Activated naive CD4-positive, alpha-beta T cell treated with anti-CD3 and anti-CD28 coated beads for 36 hours (primary cell): ENCODE measurements at regions not wholly inside any gene's neighbourhood (a gene's known extent, or its start where the extent isn't known, plus 50 kb on each side); places are given as distances from the start of the nearest gene placed in this dataset.

Experiments used
- CTCF ChIA-PET: fragments of 350-600 bp; sonication (Branson Sonifier 250); formaldehyde crosslinking; loops from one replicate; lab custom pipeline; 2021; ENCODE audit warnings: antibody characterized with exemption; lab: Charles Lee
- DNase-seq: peaks from one replicate; pipeline ENCODE4 v3.0.0-alpha.2; 2020
- H3K27ac Mint-ChIP-seq: one replicate; pipeline ENCODE4 v1.8.0; 2021; ENCODE audit warnings: mild to moderate bottlenecking, mixed read lengths
- H3K27me3 Mint-ChIP-seq: one replicate; pipeline ENCODE4 v1.8.0; 2021; ENCODE audit warnings: low read depth, mixed read lengths
- H3K36me3 Mint-ChIP-seq: one replicate; pipeline ENCODE4 v1.8.0; 2021; ENCODE audit warnings: low read depth, mixed read lengths
- H3K4me1 Mint-ChIP-seq: one replicate; pipeline ENCODE4 v1.8.0; 2021; ENCODE audit warnings: low read depth, mixed read lengths
- H3K4me3 Mint-ChIP-seq: one replicate; pipeline ENCODE4 v1.8.0; 2021; ENCODE audit warnings: mild to moderate bottlenecking, moderate library complexity, mixed read lengths
- H3K9me3 Mint-ChIP-seq: one replicate; pipeline ENCODE4 v1.8.0; 2021; ENCODE audit warnings: mixed read lengths
- intact Hi-C: fragments of 100-400 bp; cut with micrococcal nuclease; formaldehyde crosslinking; loops from one replicate; pipeline ENCODE4 v1.15.1; 2023

GRCh38 chr10:8294779-8295178 lies 240.3 kb downstream of the GATA3 start:
- H3K4me1 Mint-ChIP-seq, result no peaks in the 10 kb centered on the region
- H3K27me3 Mint-ChIP-seq, result no peaks in the 10 kb centered on the region
- intact Hi-C loops, result no loop called here
- H3K9me3 Mint-ChIP-seq, result no peaks in the 10 kb centered on the region
- DNase-seq, result no peak
- no peak overlapping the region for H3K27ac Mint-ChIP-seq
- no peaks in the 10 kb centered on the region for H3K36me3 Mint-ChIP-seq
- CTCF ChIA-PET, result no interaction called here
- no peak overlapping the region for H3K4me3 Mint-ChIP-seq

GRCh38 chr10:8295311-8295710 lies 240.8 kb downstream of the GATA3 start:
- Mint-ChIP-seq H3K27ac (no peak overlapping the region), H3K4me1 (no peaks in the 10 kb centered on the region), H3K36me3 (no peaks in the 10 kb centered on the region), H3K4me3 (no peak overlapping the region), H3K27me3 (no peaks in the 10 kb centered on the region), H3K9me3 (no peaks in the 10 kb centered on the region)
- CTCF ChIA-PET, result no interaction called here
- intact Hi-C loops, result no loop called here
- DNase-seq, result no peak

- intact Hi-C loops, result no loop called here
- H3K4me1 Mint-ChIP-seq, result no peaks in the 10 kb centered on the region
- H3K9me3 Mint-ChIP-seq, result no peaks in the 10 kb centered on the region
- CTCF ChIA-PET, result no interaction called here
- DNase-seq, result no peak
- H3K4me3 Mint-ChIP-seq, result no peak overlapping the region
- no peak overlapping the region for H3K27ac Mint-ChIP-seq
- H3K36me3 Mint-ChIP-seq, result no peaks in the 10 kb centered on the region
- no peaks in the 10 kb centered on the region for H3K27me3 Mint-ChIP-seq
Measured at GRCh38 chr10:8296090-8296733, 241.7 kb downstream of the GATA3 start.

- Mint-ChIP-seq H3K9me3 (no peaks in the 10 kb centered on the region), H3K27ac (no peak overlapping the region), H3K27me3 (no peaks in the 10 kb centered on the region), H3K36me3 (no peaks in the 10 kb centered on the region), H3K4me3 (no peak overlapping the region), H3K4me1 (no peaks in the 10 kb centered on the region)
- DNase-seq, result no peak
- CTCF ChIA-PET, result no interaction called here
- intact Hi-C loops, result no loop called here
Measured at GRCh38 chr10:8296734-8297101, 242.2 kb downstream of the GATA3 start.

GRCh38 chr10:8297107-8297506 lies 242.6 kb downstream of the GATA3 start:
- H3K4me3 Mint-ChIP-seq, result no peak overlapping the region
- H3K27me3 Mint-ChIP-seq, result no peaks in the 10 kb centered on the region
- no peaks in the 10 kb centered on the region for H3K4me1 Mint-ChIP-seq
- intact Hi-C loops, result no loop called here
- H3K36me3 Mint-ChIP-seq, result no peaks in the 10 kb centered on the region
- CTCF ChIA-PET, result no interaction called here
- no peak for DNase-seq
- H3K9me3 Mint-ChIP-seq, result no peaks in the 10 kb centered on the region
- H3K27ac Mint-ChIP-seq, result no peak overlapping the region

GRCh38 chr10:8297959-8298358 lies 243.5 kb downstream of the GATA3 start:
- Mint-ChIP-seq H3K27me3 (peaks cover under 1% of the 10 kb centered on the region), H3K27ac (no peak overlapping the region), H3K4me1 (no peaks in the 10 kb centered on the region), H3K4me3 (no peak overlapping the region), H3K36me3 (no peaks in the 10 kb centered on the region), H3K9me3 (no peaks in the 10 kb centered on the region)
- intact Hi-C loops, result no loop called here
- CTCF ChIA-PET, result no interaction called here
- DNase-seq, result no peak

GRCh38 chr10:8298896-8299570 lies 244.5 kb downstream of the GATA3 start:
- CTCF ChIA-PET, result no interaction called here
- Mint-ChIP-seq H3K36me3 (no peaks in the 10 kb centered on the region), H3K9me3 (no peaks in the 10 kb centered on the region), H3K27ac (no peak overlapping the region), H3K4me3 (no peak overlapping the region), H3K27me3 (peaks cover 2% of the 10 kb centered on the region), H3K4me1 (no peaks in the 10 kb centered on the region)
- intact Hi-C loops, result no loop called here
- DNase-seq, result no peak

GRCh38 chr10:8300925-8301324 lies 246.4 kb downstream of the GATA3 start:
- Mint-ChIP-seq H3K27me3 (peaks cover 4% of the 10 kb centered on the region), H3K36me3 (no peaks in the 10 kb centered on the region), H3K9me3 (no peaks in the 10 kb centered on the region), H3K27ac (no peak overlapping the region), H3K4me3 (no peak overlapping the region), H3K4me1 (no peaks in the 10 kb centered on the region)
- DNase-seq, result no peak
- CTCF ChIA-PET, result no interaction called here
- intact Hi-C loops, result no loop called here

- Mint-ChIP-seq H3K27ac (no peak overlapping the region), H3K27me3 (peaks cover 6% of the 10 kb centered on the region), H3K36me3 (no peaks in the 10 kb centered on the region), H3K4me3 (no peak overlapping the region), H3K4me1 (no peaks in the 10 kb centered on the region), H3K9me3 (no peaks in the 10 kb centered on the region)
- CTCF ChIA-PET, result no interaction called here
- intact Hi-C loops, result no loop called here
- no peak for DNase-seq
Measured at GRCh38 chr10:8301333-8301732, 246.8 kb downstream of the GATA3 start.

- CTCF ChIA-PET, result no interaction called here
- no peak overlapping the region for H3K4me3 Mint-ChIP-seq
- H3K9me3 Mint-ChIP-seq, result no peaks in the 10 kb centered on the region
- H3K4me1 Mint-ChIP-seq, result peaks cover 1% of the 10 kb centered on the region
- no peak for DNase-seq
- no peaks in the 10 kb centered on the region for H3K36me3 Mint-ChIP-seq
- no peak overlapping the region for H3K27ac Mint-ChIP-seq
- intact Hi-C loops, result no loop called here
- H3K27me3 Mint-ChIP-seq, result peaks cover 6% of the 10 kb centered on the region
Measured at GRCh38 chr10:8301831-8302230, 247.3 kb downstream of the GATA3 start.

GRCh38 chr10:8302565-8302964 lies 248.1 kb downstream of the GATA3 start:
- Mint-ChIP-seq H3K27me3 (peaks cover 6% of the 10 kb centered on the region), H3K36me3 (no peaks in the 10 kb centered on the region), H3K4me3 (no peak overlapping the region), H3K4me1 (peaks cover 7% of the 10 kb centered on the region), H3K27ac (no peak overlapping the region), H3K9me3 (no peaks in the 10 kb centered on the region)
- CTCF ChIA-PET, result no interaction called here
- DNase-seq, result no peak
- intact Hi-C loops, result no loop called here

GRCh38 chr10:8304861-8305260 lies 250.4 kb downstream of the GATA3 start:
- peaks cover 7% of the 10 kb centered on the region for H3K4me1 Mint-ChIP-seq
- peaks cover 6% of the 10 kb centered on the region for H3K27me3 Mint-ChIP-seq
- H3K27ac Mint-ChIP-seq, result no peak overlapping the region
- DNase-seq, result no peak
- CTCF ChIA-PET, result no interaction called here
- H3K9me3 Mint-ChIP-seq, result no peaks in the 10 kb centered on the region
- intact Hi-C loops, result no loop called here
- no peaks in the 10 kb centered on the region for H3K36me3 Mint-ChIP-seq
- H3K4me3 Mint-ChIP-seq, result no peak overlapping the region

GRCh38 chr10:8305876-8306652 lies 251.6 kb downstream of the GATA3 start:
- DNase-seq, result no peak
- CTCF ChIA-PET, result no interaction called here
- Mint-ChIP-seq H3K27ac (no peak overlapping the region), H3K27me3 (peaks cover 6% of the 10 kb centered on the region), H3K4me3 (no peak overlapping the region), H3K9me3 (no peaks in the 10 kb centered on the region), H3K4me1 (peaks cover 7% of the 10 kb centered on the region), H3K36me3 (no peaks in the 10 kb centered on the region)
- intact Hi-C loops, result no loop called here
